ENCODE measurements at regions not wholly inside any gene's neighbourhood (a gene's known extent, or its start where the extent isn't known, plus 50 kb on each side); places are given as distances from the start of the nearest gene placed in this dataset.
"Not testable (repeated sequence)": the region's sequence is repeated elsewhere in the genome, so short reads cannot be mapped to it uniquely, and the experiment has no call there.

GRCh38 chr2:8491296-8492027, 190.4 kb upstream of the ID2 start:
- no peak for DNase-seq

GRCh38 chr2:8494151-8494550, 187.7 kb upstream of the ID2 start:
- DNase-seq: no peak

GRCh38 chr2:8494589-8494988, 187.3 kb upstream of the ID2 start:
- DNase-seq: peak in 1 of 4 experiments; percentile 34

GRCh38 chr2:8495189-8495989, 186.5 kb upstream of the ID2 start:
- DNase-seq: peak; percentile 15 to 49 (median 40)

GRCh38 chr2:8496079-8496478, 185.8 kb upstream of the ID2 start:
- no peak for DNase-seq

DNA sequence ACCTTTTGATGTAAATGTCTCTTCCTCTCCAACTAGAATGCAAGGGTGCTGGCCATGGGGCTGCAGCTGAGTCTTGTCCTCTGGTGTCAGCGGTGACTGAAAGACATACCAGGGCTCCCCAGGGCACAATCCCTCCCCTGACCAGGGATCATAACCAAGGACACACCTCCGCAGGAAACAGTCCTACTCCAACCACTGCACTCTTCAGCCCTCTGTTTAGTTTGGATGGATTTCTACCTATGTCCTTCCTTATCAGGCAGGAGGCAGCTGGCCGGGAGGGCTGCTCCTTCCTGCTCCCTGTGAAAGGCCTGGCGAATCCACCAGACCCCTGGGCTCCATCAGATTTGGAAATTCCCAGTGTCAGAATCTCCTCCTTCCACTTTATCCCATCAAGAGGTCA, 185.2 kb upstream of the ID2 start:
- DNase-seq: no peak

- DNase-seq: peak in 2 of 4 experiments; percentile 43 to 51
Measured at GRCh38 chr2:8498994-8499393, 182.9 kb upstream of the ID2 start.

DNA sequence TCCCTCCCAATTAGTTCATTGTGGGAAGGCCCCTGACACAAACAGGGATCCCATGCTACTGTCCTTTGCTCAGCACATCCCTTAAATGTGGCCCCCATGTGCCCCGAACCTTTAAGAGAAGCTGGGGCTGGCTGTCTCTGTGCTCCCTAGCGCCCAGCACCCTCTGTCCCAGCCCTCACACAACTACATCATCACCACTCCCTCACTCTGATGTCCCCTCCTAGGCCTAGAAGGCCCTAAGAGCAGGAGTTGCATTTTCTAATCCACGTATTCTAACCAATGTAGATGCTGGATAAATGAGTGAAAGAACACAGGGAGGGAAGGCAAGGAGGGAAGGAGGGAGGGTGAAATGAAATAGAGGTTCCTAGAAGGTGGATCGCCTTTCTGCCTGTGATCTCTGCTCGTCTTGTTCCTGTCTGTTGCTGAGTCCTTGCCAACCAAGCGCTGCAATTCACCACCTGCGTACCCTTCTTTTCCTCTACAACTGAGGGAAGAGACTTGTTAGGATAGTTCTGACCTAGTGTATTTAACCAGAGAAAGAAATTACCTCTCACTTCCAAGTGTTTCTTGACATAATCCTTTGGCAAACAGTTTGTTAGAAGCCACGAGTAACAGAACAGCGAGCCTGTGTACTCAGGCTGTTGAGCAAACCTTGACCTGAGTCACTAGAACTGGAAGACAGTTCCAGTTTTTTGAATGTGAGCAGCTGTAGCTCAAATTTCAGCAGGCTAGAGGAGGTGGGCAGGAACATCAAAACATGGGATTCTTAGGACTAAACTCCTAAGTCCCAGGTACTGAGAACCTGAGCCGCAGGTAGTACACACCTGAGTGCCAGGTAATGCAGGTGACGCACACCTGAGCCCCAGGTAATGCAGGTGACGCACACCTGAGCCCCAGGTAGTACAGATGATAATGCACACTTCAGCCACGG, 181.5 kb upstream of the ID2 start:
- peak; percentile 40 to 57 (median 49) for DNase-seq

DNA sequence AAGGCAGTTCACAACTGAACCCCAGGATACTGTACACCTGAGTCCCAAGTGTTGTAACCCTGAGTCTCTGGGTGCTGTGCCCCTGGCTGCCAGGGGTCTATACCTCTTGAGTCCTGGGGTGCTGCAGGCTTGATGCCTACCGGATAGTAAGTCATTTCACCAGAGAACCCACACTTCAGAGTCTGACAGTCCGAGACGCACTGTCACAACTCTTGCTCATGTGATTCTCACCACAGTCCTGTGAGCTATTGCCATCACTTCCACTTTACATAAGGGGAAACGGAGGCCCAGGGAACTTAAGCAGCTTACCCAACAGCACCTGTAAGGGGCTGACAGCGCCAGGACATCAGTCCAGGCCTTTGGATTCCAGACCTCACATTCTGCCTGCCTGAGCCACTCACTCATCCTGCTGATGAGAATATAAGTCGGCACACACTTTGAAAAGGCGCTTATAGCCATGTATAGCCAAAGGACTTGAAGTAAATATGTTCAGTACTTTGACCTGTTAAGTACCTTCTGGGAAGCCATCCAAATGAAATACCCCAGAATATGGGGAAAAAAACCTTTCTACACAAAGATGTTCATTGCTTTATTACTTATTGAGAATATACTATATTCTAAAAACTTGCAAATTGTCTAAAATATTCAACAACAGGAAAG, 180.7 kb upstream of the ID2 start:
- DNase-seq: peak; percentile 48 to 71 (median 66)

DNA sequence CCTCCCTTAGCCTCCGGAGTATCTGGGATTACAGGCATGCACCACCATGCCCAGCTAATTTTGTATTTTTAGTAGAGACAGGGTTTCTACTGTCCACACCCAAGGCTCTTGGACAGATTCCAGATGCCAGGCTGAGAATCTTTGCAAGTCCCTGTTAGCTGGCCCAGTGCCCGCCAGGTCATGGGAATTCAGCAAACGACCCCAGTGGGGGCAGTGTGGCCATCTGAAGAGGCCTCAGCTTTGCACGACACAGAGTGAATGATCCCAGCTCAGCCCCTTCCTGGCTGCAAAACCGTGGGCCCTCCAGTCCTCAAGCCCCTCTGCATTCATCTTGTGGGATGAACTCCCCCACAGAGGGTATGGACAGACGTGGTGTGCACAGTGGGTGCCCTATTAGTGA, 179.5 kb upstream of the ID2 start:
- no peak for DNase-seq

- DNase-seq: no peak
Measured at GRCh38 chr2:8505311-8505920, 176.4 kb upstream of the ID2 start.

GRCh38 chr2:8506746-8507145, 175.1 kb upstream of the ID2 start:
- no peak for DNase-seq

- DNase-seq: no peak
Measured at GRCh38 chr2:8508766-8509165, 173.1 kb upstream of the ID2 start.

DNA sequence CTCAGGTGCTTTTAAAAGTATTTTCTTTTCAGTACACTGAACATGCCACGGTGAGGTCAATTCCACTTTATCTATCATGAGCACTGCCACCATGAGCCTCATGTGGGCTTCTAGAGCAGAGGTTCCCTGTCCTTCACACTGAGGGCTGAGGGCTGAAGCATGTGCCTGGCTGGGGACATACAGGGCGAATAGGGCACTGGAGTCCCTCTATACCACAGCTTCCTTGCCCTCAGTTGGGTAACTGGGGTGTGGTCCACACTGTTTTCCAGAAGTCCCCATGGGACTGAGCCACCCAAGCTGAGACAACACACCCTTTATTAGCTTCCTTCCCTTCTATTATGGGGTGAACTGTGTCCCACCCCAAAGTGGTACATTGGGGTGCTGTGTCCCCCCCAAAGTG, 172.2 kb upstream of the ID2 start:
- DNase-seq: no peak

GRCh38 chr2:8510055-8510454, 171.8 kb upstream of the ID2 start:
- DNase-seq: not testable (repeated sequence)

GRCh38 chr2:8510519-8510918, 171.3 kb upstream of the ID2 start:
- DNase-seq: no peak

- DNase-seq: peak; percentile 64 to 83 (median 78)
Measured at GRCh38 chr2:8511868-8512612, 169.8 kb upstream of the ID2 start.

DNA sequence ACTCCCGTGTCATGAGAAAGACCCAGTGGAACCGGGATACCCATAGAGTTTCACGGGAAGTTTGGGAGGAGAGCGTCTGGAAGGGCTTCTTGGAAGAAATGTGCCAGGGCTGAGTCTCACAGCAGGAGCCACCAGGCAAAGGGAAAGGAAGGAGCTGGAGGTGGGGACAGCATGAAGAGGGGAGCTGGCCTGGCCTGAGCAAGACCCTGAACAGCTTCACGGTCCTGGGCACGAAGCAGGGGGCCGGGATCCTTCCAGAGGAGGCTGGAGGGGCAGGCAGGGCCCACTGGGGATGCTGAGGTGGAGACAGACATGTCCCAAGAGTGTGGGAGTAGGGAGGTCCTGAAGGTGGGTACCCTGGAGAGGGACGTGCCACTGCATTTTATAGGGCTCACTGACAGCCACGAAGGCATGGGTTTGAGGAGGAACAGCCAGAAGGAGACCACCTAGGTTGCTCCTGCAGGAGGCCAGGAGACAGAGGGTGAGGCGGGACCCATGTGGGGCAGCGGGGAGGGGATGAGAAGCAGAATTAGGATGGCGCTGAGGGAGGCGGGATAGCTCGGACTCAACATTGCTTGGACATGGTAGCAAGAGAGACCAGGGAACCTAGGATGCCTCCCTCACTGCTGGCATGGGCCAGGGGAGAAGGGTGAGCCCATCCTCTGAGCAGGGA, 168.1 kb upstream of the ID2 start:
- DNase-seq: no peak

- DNase-seq: no peak
Measured at GRCh38 chr2:8514274-8514662, 167.6 kb upstream of the ID2 start.

All from suppressor macrophage (primary cell).